Activated naive CD4-positive, alpha-beta T cell treated with anti-CD3 and anti-CD28 coated beads for 36 hours (primary cell): ENCODE measurements at regions not wholly inside any gene's neighbourhood (a gene's known extent, or its start where the extent isn't known, plus 50 kb on each side); places are given as distances from the start of the nearest gene placed in this dataset.
A peak's percentile ranks its signal among the peaks of the same experiment; 100 is the strongest.

Experiments used
- CTCF ChIA-PET: fragments of 350-600 bp; sonication (Branson Sonifier 250); formaldehyde crosslinking; loops from one replicate; lab custom pipeline; 2021; ENCODE audit warnings: antibody characterized with exemption; lab: Charles Lee
- DNase-seq: peaks from one replicate; pipeline ENCODE4 v3.0.0-alpha.2; 2020
- H3K27ac Mint-ChIP-seq: one replicate; pipeline ENCODE4 v1.8.0; 2021; ENCODE audit warnings: mild to moderate bottlenecking, mixed read lengths
- H3K27me3 Mint-ChIP-seq: one replicate; pipeline ENCODE4 v1.8.0; 2021; ENCODE audit warnings: low read depth, mixed read lengths
- H3K36me3 Mint-ChIP-seq: one replicate; pipeline ENCODE4 v1.8.0; 2021; ENCODE audit warnings: low read depth, mixed read lengths
- H3K4me1 Mint-ChIP-seq: one replicate; pipeline ENCODE4 v1.8.0; 2021; ENCODE audit warnings: low read depth, mixed read lengths
- H3K4me3 Mint-ChIP-seq: one replicate; pipeline ENCODE4 v1.8.0; 2021; ENCODE audit warnings: mild to moderate bottlenecking, moderate library complexity, mixed read lengths
- H3K9me3 Mint-ChIP-seq: one replicate; pipeline ENCODE4 v1.8.0; 2021; ENCODE audit warnings: mixed read lengths
- intact Hi-C: fragments of 100-400 bp; cut with micrococcal nuclease; formaldehyde crosslinking; loops from one replicate; pipeline ENCODE4 v1.15.1; 2023

DNA sequence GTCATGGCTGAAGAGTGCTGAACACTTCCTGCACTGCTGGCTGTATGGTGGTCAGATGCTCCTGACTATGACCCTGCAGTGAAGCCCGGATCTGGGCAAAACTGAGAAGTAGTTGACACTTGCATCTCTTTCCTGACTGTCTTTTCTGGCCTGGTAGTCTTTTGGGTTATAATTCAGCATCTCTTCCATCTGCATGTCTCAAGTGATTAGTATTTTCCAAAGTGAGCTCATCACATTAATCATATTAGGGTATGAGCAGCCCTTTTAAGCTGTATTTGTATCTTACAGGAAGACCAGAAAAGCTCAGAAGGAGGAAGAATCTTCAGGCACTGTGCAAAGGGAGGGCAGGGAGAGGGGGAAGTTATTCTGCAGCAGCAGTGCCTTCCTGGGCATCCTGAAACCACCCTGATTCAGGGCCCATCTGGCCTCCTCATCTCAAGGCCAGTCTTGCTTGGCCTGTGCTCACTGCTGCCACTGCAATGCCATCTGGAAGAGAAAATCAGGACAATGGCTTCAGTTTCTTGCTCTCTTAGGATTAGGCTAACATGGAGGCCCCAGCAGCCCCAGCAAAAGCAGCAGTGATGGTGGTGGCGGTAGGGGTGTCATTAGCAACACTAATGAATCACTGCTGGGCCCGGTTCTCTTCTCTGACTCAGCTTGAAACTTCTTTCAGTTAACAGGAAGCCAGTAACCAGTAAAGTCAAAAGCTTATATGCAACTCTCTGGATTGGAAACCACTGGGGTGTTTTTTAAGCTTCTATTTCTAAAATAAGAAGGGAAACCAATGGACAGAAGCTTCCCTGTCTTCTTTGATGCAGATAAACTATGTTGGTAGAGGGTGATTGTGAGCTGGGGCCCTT is 63.3 kb upstream of the WDR26 start:
- peaks cover 40% of the 10 kb centered on the region for H3K4me1 Mint-ChIP-seq
- peak overlapping the region; percentile 92 for H3K27ac Mint-ChIP-seq
- peak; percentile 91 for DNase-seq
- peaks cover 7% of the 10 kb centered on the region for H3K27me3 Mint-ChIP-seq
- CTCF ChIA-PET, result interaction anchor here (0.6 to 6.1 kb wide), 7 partner anchors 9 to 147 kb away, joined by 3 to 38 read pairs (median 6); no protein-coding TSS in a partner anchor
- H3K36me3 Mint-ChIP-seq, result peaks cover 2% of the 10 kb centered on the region
- peaks cover 5% of the 10 kb centered on the region for H3K9me3 Mint-ChIP-seq
- peak overlapping the region; percentile 54 for H3K4me3 Mint-ChIP-seq
- intact Hi-C loops, result loop anchor here (1.0 to 10.0 kb wide), 13 partner anchors 9 to 1507 kb away; partner anchors contain the start of genes TP53BP2 and WDR26

GRCh38 chr1:224498574-224499170 is 64.1 kb upstream of the WDR26 start:
- Mint-ChIP-seq H3K4me3 (peak overlapping the region; percentile 54), H3K36me3 (peaks cover 2% of the 10 kb centered on the region), H3K9me3 (peaks cover 5% of the 10 kb centered on the region), H3K27me3 (peaks cover 7% of the 10 kb centered on the region), H3K4me1 (peaks cover 47% of the 10 kb centered on the region), H3K27ac (peak overlapping the region; percentile 92)
- CTCF ChIA-PET, result interaction anchor here (0.7 to 6.1 kb wide), 6 partner anchors 15 to 212 kb away, joined by 3 to 38 read pairs (median 6); no protein-coding TSS in a partner anchor
- intact Hi-C loops, result loop anchor here (1.0 to 10.0 kb wide), 13 partner anchors 9 to 1506 kb away; partner anchors contain the start of genes TP53BP2 and WDR26
- no peak for DNase-seq

DNA sequence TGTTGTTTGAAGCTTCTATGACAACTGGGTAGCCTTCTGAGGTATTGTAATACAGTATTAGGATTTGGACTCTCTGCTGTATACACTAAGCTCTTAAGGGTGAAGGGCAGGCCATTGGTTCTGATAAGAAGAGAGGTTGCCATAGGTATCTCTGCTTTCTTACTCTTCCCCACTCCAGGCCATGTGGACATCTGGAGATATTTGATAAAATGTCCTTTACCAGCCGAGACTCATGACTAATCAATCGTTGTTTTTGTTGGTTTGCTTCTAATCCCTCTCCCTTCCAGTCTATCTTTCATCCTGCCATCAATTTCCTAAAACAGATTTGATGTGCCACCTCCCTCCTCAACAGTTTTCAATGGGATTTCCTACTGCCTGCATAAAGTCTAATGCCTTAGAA is 64.6 kb upstream of the WDR26 start:
- CTCF ChIA-PET, result interaction anchor here (0.7 to 6.1 kb wide), 4 partner anchors 14 to 212 kb away, joined by 3 to 38 read pairs (median 4); no protein-coding TSS in a partner anchor
- intact Hi-C loops, result loop anchor here (2.0 to 10.0 kb wide), 5 partner anchors 44 to 1506 kb away; partner anchors contain the start of gene TP53BP2
- peaks cover 5% of the 10 kb centered on the region for H3K9me3 Mint-ChIP-seq
- H3K4me3 Mint-ChIP-seq, result no peak overlapping the region
- DNase-seq, result no peak
- peaks cover 7% of the 10 kb centered on the region for H3K27me3 Mint-ChIP-seq
- peaks cover 2% of the 10 kb centered on the region for H3K36me3 Mint-ChIP-seq
- H3K4me1 Mint-ChIP-seq, result peaks cover 47% of the 10 kb centered on the region
- peak overlapping the region; percentile 2 for H3K27ac Mint-ChIP-seq

DNA sequence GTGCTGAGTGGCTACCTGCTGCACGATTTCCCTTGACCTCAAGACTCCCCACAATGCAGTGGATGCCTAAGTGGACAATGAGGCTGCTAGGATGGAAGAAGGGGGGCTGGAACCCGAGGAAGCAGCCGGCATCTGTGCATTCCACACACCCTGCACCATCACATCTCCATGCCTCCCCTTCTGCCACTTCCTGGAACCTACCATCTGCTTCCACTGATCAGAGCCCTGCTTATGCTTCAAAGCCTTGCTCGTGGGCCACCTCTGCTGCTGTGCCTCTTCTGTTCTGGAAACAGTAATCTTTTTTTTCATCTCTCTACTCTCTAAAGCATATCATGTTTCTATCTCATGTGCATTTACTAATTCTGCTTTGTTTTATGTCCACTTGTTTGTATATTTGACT is 66.2 kb upstream of the WDR26 start:
- Mint-ChIP-seq H3K9me3 (peaks cover 5% of the 10 kb centered on the region), H3K27ac (no peak overlapping the region), H3K4me3 (no peak overlapping the region), H3K27me3 (peaks cover 7% of the 10 kb centered on the region), H3K4me1 (peaks cover 47% of the 10 kb centered on the region), H3K36me3 (peaks cover 2% of the 10 kb centered on the region)
- intact Hi-C loops, result no loop called here
- CTCF ChIA-PET, result interaction anchor here (0.6 to 6.1 kb wide), 3 partner anchors 12 to 422 kb away, joined by 3 to 38 read pairs (median 3); no protein-coding TSS in a partner anchor
- no peak for DNase-seq

DNA sequence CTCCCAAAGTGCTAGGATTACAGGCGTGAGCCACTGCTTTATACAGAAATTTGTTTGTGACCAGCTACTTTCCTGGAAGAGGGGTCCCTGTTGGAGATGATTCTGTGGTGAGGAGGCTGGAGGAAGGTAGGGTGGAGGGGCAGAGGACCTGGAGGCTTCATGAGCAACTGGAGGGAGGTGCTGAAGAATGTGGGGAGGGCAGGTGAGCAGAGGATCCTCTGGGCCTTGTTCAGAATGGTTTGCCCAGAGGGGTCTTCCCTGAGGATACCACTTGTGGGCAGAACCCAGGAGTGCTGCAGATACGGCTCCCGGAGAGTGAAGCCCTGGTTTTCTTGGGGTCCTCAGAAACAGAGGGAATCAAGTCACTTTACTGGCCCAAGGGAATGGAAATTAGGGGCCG is 67.2 kb upstream of the WDR26 start:
- intact Hi-C loops, result no loop called here
- Mint-ChIP-seq H3K27ac (no peak overlapping the region), H3K9me3 (peaks cover 3% of the 10 kb centered on the region), H3K36me3 (peaks cover 2% of the 10 kb centered on the region), H3K4me3 (no peak overlapping the region), H3K27me3 (peaks cover 7% of the 10 kb centered on the region), H3K4me1 (peaks cover 46% of the 10 kb centered on the region)
- CTCF ChIA-PET, result interaction anchor here (0.7 to 6.1 kb wide), 2 partner anchors 11 to 42 kb away, joined by 3 to 38 read pairs; no protein-coding TSS in a partner anchor
- no peak for DNase-seq

DNA sequence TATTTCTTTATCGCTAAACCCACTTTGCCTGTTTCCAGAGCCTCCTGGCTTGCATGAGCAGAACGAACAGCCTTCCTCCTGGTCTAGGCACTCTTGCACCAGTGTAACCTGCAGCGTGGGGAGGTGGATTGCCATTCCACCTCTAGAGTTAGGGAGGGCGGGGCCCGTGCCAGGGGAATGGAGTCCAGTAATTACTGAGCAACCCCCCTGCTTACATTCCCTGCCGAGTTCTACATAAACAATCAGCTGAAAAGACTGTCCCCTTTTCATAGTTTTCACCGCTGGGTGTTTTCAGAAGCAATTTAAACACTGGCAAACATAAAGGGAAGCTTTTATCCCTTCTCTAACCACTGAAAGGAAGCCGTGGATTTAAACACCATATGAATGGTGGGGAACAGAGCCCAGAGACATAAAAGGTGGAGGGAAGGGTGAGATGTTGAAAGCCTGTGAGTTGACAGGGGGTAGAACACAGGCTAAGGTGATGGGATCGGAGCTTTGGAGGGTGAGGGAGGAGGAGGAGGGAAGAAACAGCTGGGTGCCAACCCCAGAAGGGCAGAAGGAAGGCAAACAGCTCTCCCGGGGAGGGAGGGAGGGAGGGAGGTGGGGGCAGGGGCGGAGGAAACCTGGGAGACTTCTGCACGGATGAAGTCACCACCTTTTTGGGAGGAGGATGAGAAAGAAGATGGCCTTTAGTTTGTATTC is 68.0 kb upstream of the WDR26 start:
- no peak overlapping the region for H3K27ac Mint-ChIP-seq
- no peak for DNase-seq
- peaks cover 39% of the 10 kb centered on the region for H3K4me1 Mint-ChIP-seq
- H3K4me3 Mint-ChIP-seq, result no peak overlapping the region
- H3K36me3 Mint-ChIP-seq, result no peaks in the 10 kb centered on the region
- H3K27me3 Mint-ChIP-seq, result peaks cover 7% of the 10 kb centered on the region
- H3K9me3 Mint-ChIP-seq, result no peaks in the 10 kb centered on the region
- CTCF ChIA-PET, result interaction anchor here (6.1 kb wide), 1 partner anchor 11 kb away, joined by 38 read pairs; no protein-coding TSS in a partner anchor
- intact Hi-C loops, result no loop called here

GRCh38 chr1:224503161-224504118 is 68.8 kb upstream of the WDR26 start:
- peaks cover 30% of the 10 kb centered on the region for H3K4me1 Mint-ChIP-seq
- peaks cover 7% of the 10 kb centered on the region for H3K27me3 Mint-ChIP-seq
- intact Hi-C loops, result no loop called here
- H3K4me3 Mint-ChIP-seq, result no peak overlapping the region
- no peak overlapping the region for H3K27ac Mint-ChIP-seq
- H3K36me3 Mint-ChIP-seq, result no peaks in the 10 kb centered on the region
- CTCF ChIA-PET, result interaction anchor here (0.7 to 6.1 kb wide), 3 partner anchors 8 to 194 kb away, joined by 3 to 38 read pairs (median 5); no protein-coding TSS in a partner anchor
- H3K9me3 Mint-ChIP-seq, result no peaks in the 10 kb centered on the region
- peak; percentile 33 for DNase-seq

DNA sequence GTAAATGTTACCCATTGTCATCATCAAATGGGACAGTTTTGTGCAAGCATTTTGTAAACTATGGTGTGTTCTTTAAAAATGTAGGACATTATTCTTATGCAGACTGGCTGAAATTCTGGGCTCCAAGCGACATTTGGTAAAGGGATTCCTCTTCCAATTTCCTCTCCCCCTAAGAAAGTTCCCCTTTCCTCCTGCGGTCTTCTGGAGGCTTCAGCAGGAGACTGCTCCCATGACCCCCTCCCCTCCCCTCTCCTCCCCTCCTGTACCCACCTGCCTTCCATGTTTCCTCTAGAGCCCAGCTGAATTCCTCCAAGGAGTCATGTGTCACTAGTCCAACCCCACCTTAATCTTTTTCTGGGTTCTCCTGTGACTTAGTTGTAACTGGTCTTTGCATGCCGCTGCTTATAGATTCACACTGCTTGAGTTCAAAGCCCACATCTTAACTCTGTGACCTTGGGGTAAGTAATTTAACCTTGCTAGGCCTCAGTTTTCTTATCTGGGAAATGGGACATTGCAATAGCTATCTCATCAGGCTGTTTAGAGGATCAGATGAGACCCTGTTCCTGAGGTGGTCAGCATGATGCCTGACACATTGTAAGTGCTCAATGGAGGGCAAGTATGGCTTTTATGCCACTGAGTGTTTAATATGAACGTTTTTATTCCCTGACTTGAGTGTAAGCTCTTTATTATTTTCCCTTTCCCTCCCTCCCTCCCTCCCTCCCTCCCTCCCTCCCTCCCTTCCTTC is 69.9 kb upstream of the WDR26 start:
- no peak overlapping the region for H3K4me3 Mint-ChIP-seq
- H3K36me3 Mint-ChIP-seq, result no peaks in the 10 kb centered on the region
- H3K9me3 Mint-ChIP-seq, result no peaks in the 10 kb centered on the region
- CTCF ChIA-PET, result interaction anchor here (0.7 to 1.3 kb wide), 3 partner anchors 7 to 195 kb away, joined by 3 to 8 read pairs (median 5); no protein-coding TSS in a partner anchor
- DNase-seq, result no peak
- intact Hi-C loops, result no loop called here
- H3K4me1 Mint-ChIP-seq, result peaks cover 22% of the 10 kb centered on the region
- no peak overlapping the region for H3K27ac Mint-ChIP-seq
- peaks cover 7% of the 10 kb centered on the region for H3K27me3 Mint-ChIP-seq

- intact Hi-C loops, result no loop called here
- CTCF ChIA-PET, result interaction anchor here (0.7 to 1.5 kb wide), 3 partner anchors 8 to 417 kb away, joined by 3 to 8 read pairs (median 3); no protein-coding TSS in a partner anchor
- DNase-seq, result no peak
- no peak overlapping the region for H3K4me3 Mint-ChIP-seq
- H3K27ac Mint-ChIP-seq, result no peak overlapping the region
- H3K27me3 Mint-ChIP-seq, result peaks cover 7% of the 10 kb centered on the region
- H3K36me3 Mint-ChIP-seq, result no peaks in the 10 kb centered on the region
- H3K4me1 Mint-ChIP-seq, result peaks cover 17% of the 10 kb centered on the region
- H3K9me3 Mint-ChIP-seq, result no peaks in the 10 kb centered on the region
Measured at GRCh38 chr1:224505454-224506093, 71.0 kb upstream of the WDR26 start.

DNA sequence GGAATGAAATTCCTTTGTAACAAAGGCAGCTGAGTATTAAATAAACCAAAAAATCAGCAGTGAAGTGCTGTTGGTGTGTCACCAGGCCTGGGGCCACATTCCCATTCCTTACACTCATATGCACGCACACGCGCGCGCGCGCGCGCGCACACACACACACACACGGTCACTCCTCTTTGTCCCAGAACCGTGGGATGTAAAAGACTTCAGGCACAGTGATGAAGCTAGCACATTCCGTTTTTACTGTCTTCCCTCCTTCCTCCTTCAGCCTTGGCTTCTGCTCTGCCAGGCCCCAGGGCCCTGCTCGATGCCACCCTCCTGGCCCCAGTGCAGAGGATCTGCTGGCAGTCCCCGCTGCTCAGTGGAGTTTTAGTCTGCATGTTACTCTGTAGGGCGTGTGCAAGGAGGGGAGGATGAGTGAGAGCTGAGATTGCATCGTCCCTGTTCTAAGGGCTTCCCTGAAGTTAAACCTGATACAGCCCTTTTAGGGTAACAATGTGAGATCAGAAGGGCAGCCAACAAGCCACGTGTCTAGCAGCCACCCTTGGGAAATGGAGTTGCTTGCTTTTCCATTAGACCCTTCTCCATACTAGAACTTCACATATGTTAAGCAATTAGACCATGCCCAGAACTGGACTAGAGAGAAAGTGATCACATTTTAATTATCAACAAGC is 71.7 kb upstream of the WDR26 start:
- Mint-ChIP-seq H3K9me3 (no peaks in the 10 kb centered on the region), H3K36me3 (no peaks in the 10 kb centered on the region), H3K4me1 (peaks cover 11% of the 10 kb centered on the region), H3K4me3 (no peak overlapping the region), H3K27ac (no peak overlapping the region), H3K27me3 (peaks cover 7% of the 10 kb centered on the region)
- DNase-seq, result no peak
- intact Hi-C loops, result no loop called here
- CTCF ChIA-PET, result interaction anchor here (0.7 to 1.5 kb wide), 2 partner anchors 326 to 416 kb away, joined by 3 read pairs; no protein-coding TSS in a partner anchor
